K562 (cell line): ENCODE measurements at regions not wholly inside any gene's neighbourhood (a gene's known extent, or its start where the extent isn't known, plus 50 kb on each side); places are given as distances from the start of the nearest gene placed in this dataset.
A peak's percentile ranks its signal among the peaks of the same experiment; 100 is the strongest.

ENCODE experiments used
- CREM ChIP-seq: IDR thresholded peaks from 2 replicates; pipeline ENCODE4 v1.6.1; 2014; ENCODE audit warnings: antibody characterized with exemption, low read depth
- ZBTB40 ChIP-seq, 2 experiments: fragments of 450-650 bp in 1 of 2; sonication (generic) in 1 of 2; formaldehyde crosslinking in 1 of 2; IDR thresholded peaks; 2 replicates each; pipeline versions ENCODE4 v1.7.1 to v1.9.0; 2016 to 2022; ENCODE audit warnings: inconsistent platforms in 1 of 2, mild to moderate bottlenecking in 1 of 2, missing genetic modification reagents in 1 of 2

- TF ChIP-seq ZBTB40 (IDR thresholded peaks at IDR 0.05): peak; percentile 45; the same call in 1 of the 2 replicates
- no peak for TF ChIP-seq ZBTB40 (CRISPR knock-in tag; IDR thresholded peaks at IDR 0.05)
- peak; percentile 61; the same call in 1 of the 2 replicates for TF ChIP-seq CREM
These were observed 938.1 kb upstream of the TMEM132C start (continued) for GRCh38 chr12:127328867-127329266.
